Esophagus squamous epithelium (tissue), 4 donors: ENCODE measurements at regions not wholly inside any gene's neighbourhood (a gene's known extent, or its start where the extent isn't known, plus 50 kb on each side); places are given as distances from the start of the nearest gene placed in this dataset.

ENCODE experiments used
- POLR2A ChIP-seq, 4 donors: fragments of 450-650 bp; IDR thresholded peaks; one replicate each; pipeline ENCODE4 v1.6.1; 2017; ENCODE audit warnings: antibody characterized with exemption in 4 of 4, mild to moderate bottlenecking in 4 of 4, moderate library complexity in 3 of 4
- TF ChIP-seq, protein P1 (sequence below), 6 experiments: fragments of 450-650 bp in 4 of 6; fragments of 200-600 bp in 2 of 6; sonication (generic) in 2 of 6; IDR thresholded peaks; one replicate each; pipeline ENCODE4 v1.5.1; 2016 to 2019; ENCODE audit warnings: antibody characterized with exemption in 6 of 6, mild to moderate bottlenecking in 4 of 6, moderate library complexity in 4 of 6

DNA sequence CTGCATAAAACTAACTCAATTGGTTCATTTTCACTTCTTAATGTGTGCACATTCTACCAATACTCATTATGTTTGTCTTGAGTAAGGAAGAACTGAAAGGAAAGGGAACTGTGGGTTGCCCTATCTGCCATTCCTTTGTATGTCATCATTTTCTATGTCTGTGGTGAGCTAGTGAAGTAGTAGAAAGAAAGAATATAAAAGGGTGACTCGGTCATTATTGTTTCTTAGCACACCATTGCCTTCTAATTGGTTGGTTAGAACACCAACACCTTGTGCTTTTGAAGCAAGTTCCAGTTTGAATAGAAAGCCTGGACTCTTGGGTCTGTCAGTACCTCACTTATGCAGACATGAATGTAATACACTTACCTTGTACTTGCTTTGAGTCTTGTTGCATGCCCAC is 64.3 kb upstream of the MDFIC start:
- TF ChIP-seq, protein P1, sequence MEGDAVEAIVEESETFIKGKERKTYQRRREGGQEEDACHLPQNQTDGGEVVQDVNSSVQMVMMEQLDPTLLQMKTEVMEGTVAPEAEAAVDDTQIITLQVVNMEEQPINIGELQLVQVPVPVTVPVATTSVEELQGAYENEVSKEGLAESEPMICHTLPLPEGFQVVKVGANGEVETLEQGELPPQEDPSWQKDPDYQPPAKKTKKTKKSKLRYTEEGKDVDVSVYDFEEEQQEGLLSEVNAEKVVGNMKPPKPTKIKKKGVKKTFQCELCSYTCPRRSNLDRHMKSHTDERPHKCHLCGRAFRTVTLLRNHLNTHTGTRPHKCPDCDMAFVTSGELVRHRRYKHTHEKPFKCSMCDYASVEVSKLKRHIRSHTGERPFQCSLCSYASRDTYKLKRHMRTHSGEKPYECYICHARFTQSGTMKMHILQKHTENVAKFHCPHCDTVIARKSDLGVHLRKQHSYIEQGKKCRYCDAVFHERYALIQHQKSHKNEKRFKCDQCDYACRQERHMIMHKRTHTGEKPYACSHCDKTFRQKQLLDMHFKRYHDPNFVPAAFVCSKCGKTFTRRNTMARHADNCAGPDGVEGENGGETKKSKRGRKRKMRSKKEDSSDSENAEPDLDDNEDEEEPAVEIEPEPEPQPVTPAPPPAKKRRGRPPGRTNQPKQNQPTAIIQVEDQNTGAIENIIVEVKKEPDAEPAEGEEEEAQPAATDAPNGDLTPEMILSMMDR (IDR thresholded peaks at IDR 0.05), result no peak
- no peak for TF ChIP-seq POLR2A (IDR thresholded peaks at IDR 0.05)
